HG03066 (cell line): ENCODE measurements at regions not wholly inside any gene's neighbourhood (a gene's known extent, or its start where the extent isn't known, plus 50 kb on each side); places are given as distances from the start of the nearest gene placed in this dataset.

Source experiments
- ATAC-seq: cut with Tn5 transposase; IDR thresholded peaks from one replicate; pipeline ENCODE4 v1.9.1; 2021; ENCODE audit warnings: low read depth; ENCODE audit not compliant: unreplicated experiment

- no peak for ATAC-seq
These were observed 72.0 kb upstream of the GPRIN3 start for GRCh38 chr4:89379511-89380044.

DNA sequence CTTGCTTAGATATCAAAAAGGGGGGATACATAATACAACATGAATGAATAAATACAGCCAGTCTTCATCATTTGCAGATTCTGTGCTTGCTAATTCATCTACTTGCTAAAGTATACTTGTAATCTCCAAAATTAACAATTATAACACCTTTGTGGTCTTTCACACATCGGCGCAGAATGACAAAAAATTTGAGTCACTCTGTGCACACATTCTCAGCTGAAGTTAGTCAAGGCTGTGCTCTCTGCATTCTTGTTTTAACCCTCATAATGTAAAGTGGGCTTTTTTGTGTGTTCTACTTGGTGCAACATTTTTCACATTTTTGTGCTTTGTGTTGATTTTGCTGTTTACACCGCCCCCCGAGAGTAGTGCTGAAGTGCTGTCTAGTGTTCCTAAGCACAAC, 65.8 kb upstream of the GPRIN3 start:
- ATAC-seq: no peak

- no peak for ATAC-seq
These were observed 64.0 kb upstream of the GPRIN3 start for GRCh38 chr4:89371614-89372013.

DNA sequence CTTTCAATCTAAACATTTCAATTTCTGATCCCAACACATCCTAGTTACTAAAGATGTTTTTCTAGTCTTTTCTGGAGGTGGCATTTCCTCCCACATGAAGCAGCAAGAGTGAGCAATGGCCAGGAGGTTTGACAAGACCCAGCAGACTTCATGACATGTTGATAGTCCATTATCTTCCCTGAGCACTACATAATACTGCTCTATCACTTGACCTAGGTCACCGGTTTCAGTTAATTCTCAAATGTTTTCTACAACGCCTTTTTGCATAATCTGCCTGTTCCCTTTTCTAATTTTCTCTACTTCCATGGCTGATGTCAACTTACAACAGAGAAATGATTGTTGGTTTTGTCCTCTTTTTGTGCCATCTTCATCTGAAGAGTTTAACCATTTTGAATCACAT, 62.0 kb upstream of the GPRIN3 start:
- ATAC-seq: no peak

GRCh38 chr4:89368861-89369260, 61.3 kb upstream of the GPRIN3 start:
- ATAC-seq: no peak

GRCh38 chr4:89365776-89366175, 58.2 kb upstream of the GPRIN3 start:
- no peak for ATAC-seq

GRCh38 chr4:89365375-89365774, 57.8 kb upstream of the GPRIN3 start:
- ATAC-seq: no peak

DNA sequence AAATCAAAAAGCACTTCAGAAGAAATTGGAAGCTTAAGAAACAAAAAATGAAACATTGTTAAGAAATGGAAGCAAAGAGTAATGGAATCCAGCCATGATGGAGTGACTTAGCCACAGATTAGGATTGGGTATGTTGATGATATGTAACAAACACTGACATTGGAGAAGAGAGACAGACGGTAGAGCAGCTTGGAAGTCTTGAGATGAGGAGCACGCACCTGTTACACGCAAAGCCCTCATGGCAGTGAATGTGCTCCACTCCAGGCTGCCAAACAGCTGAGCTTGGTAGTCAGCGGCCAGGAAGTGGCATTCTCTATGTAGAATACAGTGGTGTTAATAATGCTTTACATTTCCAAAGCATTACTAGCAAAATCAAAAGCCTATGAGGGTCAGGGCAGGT, 56.9 kb upstream of the GPRIN3 start:
- ATAC-seq: no peak

- ATAC-seq: no peak
These were observed 56.2 kb upstream of the GPRIN3 start for GRCh38 chr4:89363786-89364185.

- no peak for ATAC-seq
These were observed 51.5 kb upstream of the GPRIN3 start for GRCh38 chr4:89358935-89359638.

- ATAC-seq: no peak
These were observed 50.2 kb upstream of the GPRIN3 start for GRCh38 chr4:89357787-89358186.
